ENCODE measurements at regions not wholly inside any gene's neighbourhood (a gene's known extent, or its start where the extent isn't known, plus 50 kb on each side); places are given as distances from the start of the nearest gene placed in this dataset.

GRCh38 chr6:125571207-125571755 is 178.2 kb upstream of the HEY2 start:
- ATAC-seq = peak in 1 of 4 donors; percentile 87
- Histone ChIP-seq H3K9me3 (no peaks in the 10 kb centered on the region), H3K4me1 (no peaks in the 10 kb centered on the region), H3K27ac (no peak overlapping the region), H3K36me3 (no peaks in the 10 kb centered on the region), H3K4me3 (no peak overlapping the region), H3K27me3 (no peaks in the 10 kb centered on the region)
- 78 to 93% (median 85%) methylated on average over 2 of the region's 2 CpGs for WGBS, 4 donors
- DNase-seq = no peak
- intact Hi-C loops (cut with DNase I) = no loop called here
- no peak for TF ChIP-seq CTCF (IDR thresholded peaks at IDR 0.05)
- TF ChIP-seq POLR2A (IDR thresholded peaks at IDR 0.05) = no peak

- TF ChIP-seq CTCF (IDR thresholded peaks at IDR 0.05) (no peak), POLR2A (IDR thresholded peaks at IDR 0.05) (no peak)
- 77 to 91% (median 83%) methylated on average over 7 of the region's 7 CpGs for WGBS, 4 donors
- no peak overlapping the region for H3K27ac ChIP-seq
- no peaks in the 10 kb centered on the region for H3K9me3 ChIP-seq
- no peak overlapping the region for H3K4me3 ChIP-seq
- DNase-seq (no peak), ATAC-seq (no peak)
- H3K27me3 ChIP-seq = no peaks in the 10 kb centered on the region
- no peaks in the 10 kb centered on the region for H3K4me1 ChIP-seq
- H3K36me3 ChIP-seq = no peaks in the 10 kb centered on the region
- intact Hi-C loops (cut with DNase I) = no loop called here
These were observed 174.8 kb upstream of the HEY2 start for GRCh38 chr6:125574604-125575003.

GRCh38 chr6:125577124-125577662 is 172.2 kb upstream of the HEY2 start:
- intact Hi-C loops (cut with DNase I) = no loop called here
- H3K27ac ChIP-seq = no peak overlapping the region
- no peak for TF ChIP-seq POLR2A (IDR thresholded peaks at IDR 0.05)
- no peak for TF ChIP-seq CTCF (IDR thresholded peaks at IDR 0.05)
- no peaks in the 10 kb centered on the region for H3K36me3 ChIP-seq
- no peaks in the 10 kb centered on the region for H3K27me3 ChIP-seq
- WGBS, 4 donors = 80 to 88% (median 84%) methylated on average over 3 of the region's 3 CpGs
- DNase-seq (no peak), ATAC-seq (no peak)
- H3K4me3 ChIP-seq = no peak overlapping the region
- H3K9me3 ChIP-seq = no peaks in the 10 kb centered on the region
- no peaks in the 10 kb centered on the region for H3K4me1 ChIP-seq

- peaks cover 0 to 26% (median 3%) of the 10 kb centered on the region in 12 donors for H3K4me1 ChIP-seq
- DNase-seq (peak; percentile 61 to 84 (median 74)), ATAC-seq (peak; percentile 93 to 96 (median 94))
- H3K27ac ChIP-seq = peak overlapping the region in 11 of 12 donors; percentile 31 to 82 (median 65)
- H3K36me3 ChIP-seq = no peaks in the 10 kb centered on the region
- intact Hi-C loops (cut with DNase I) = loop anchor here in 5 of 10 donors (5.0 to 10.0 kb wide), 4 partner anchors 160 to 272 kb away; partner anchors contain the start of gene HEY2 (in 2 of the 5)
- TF ChIP-seq CTCF (IDR thresholded peaks at IDR 0.05) (peak in 7 of 12 donors; percentile 19 to 55 (median 33)), POLR2A (IDR thresholded peaks at IDR 0.05) (peak in 1 of 2 donors; percentile 17)
- H3K9me3 ChIP-seq = no peaks in the 10 kb centered on the region
- H3K4me3 ChIP-seq = no peak overlapping the region
- H3K27me3 ChIP-seq = no peaks in the 10 kb centered on the region
- 24 to 33% (median 31%) methylated on average over 8 to 9 of the region's 9 CpGs for WGBS, 4 donors
These were observed 164.9 kb upstream of the HEY2 start for GRCh38 chr6:125584468-125584939.
